OCI-LY3 (cell line): ENCODE measurements at regions not wholly inside any gene's neighbourhood (a gene's known extent, or its start where the extent isn't known, plus 50 kb on each side); places are given as distances from the start of the nearest gene placed in this dataset.

Experiments used
- H2AFZ ChIP-seq: fragments of 200-600, 300-600 bp; shearing (Covaris generic); 2 replicates; pipeline ENCODE4 v1.6.0; 2014; ENCODE audit warnings: antibody characterized with exemption, low read depth, low read length
- H3K27ac ChIP-seq: fragments of 200-600, 300-600 bp; sonication (generic); 2 replicates; pipeline ENCODE4 v1.5.1; 2014; ENCODE audit warnings: mild to moderate bottlenecking, low read length, moderate library complexity, mixed read lengths
- H3K27me3 ChIP-seq: fragments of 200-600, 300-600 bp; sonication (generic); 2 replicates; pipeline ENCODE4 v1.6.1; 2014; ENCODE audit warnings: low read depth, low read length, mixed read lengths
- H3K36me3 ChIP-seq: fragments of 200-600, 300-600 bp; sonication (generic); replicated peaks from 2 replicates; pipeline ENCODE3; 2014; ENCODE audit warnings: low read depth, low read length, mixed read lengths
- H3K4me1 ChIP-seq: fragments of 300-600, 200-600 bp; sonication (generic); 2 replicates; pipeline ENCODE4 v1.6.1; 2014; ENCODE audit warnings: low read length, mixed read lengths
- H3K4me2 ChIP-seq: fragments of 200-600, 300-600 bp; sonication (generic); 2 replicates; pipeline ENCODE4 v1.6.1; 2014; ENCODE audit warnings: low read length, mixed read lengths
- H3K4me3 ChIP-seq: fragments of 300-600, 200-600 bp; sonication (generic); 2 replicates; pipeline ENCODE4 v1.5.1; 2014; ENCODE audit warnings: antibody characterized with exemption, mild to moderate bottlenecking, low read length, moderate library complexity
- H3K79me2 ChIP-seq: fragments of 300-600, 200-600 bp; shearing (Covaris generic); 2 replicates; pipeline ENCODE4 v1.6.1; 2014; ENCODE audit warnings: mild to moderate bottlenecking, low read length, mixed read lengths
- H3K9ac ChIP-seq: fragments of 300-600, 200-600 bp; shearing (Covaris generic); 2 replicates; pipeline ENCODE4 v1.6.0; 2014; ENCODE audit warnings: mild to moderate bottlenecking, low read length, moderate library complexity
- H3K9me3 ChIP-seq: fragments of 200-600, 300-600 bp; shearing (Covaris generic); 2 replicates; pipeline ENCODE4 v1.6.1; 2014; ENCODE audit warnings: low read length, mixed read lengths; ENCODE audit not compliant: insufficient read depth
- H4K20me1 ChIP-seq: fragments of 200-600, 300-600 bp; sonication (generic); 2 replicates; pipeline ENCODE4 v1.6.1; 2016; ENCODE audit warnings: low read length, mixed read lengths; ENCODE audit not compliant: insufficient read depth
- EZH2phosphoT487 ChIP-seq: fragments of 200-600 bp; shearing (Covaris generic); IDR thresholded peaks from 2 replicates; pipeline ENCODE4 v1.6.1; 2018; ENCODE audit warnings: antibody characterized with exemption, mixed run types, low read depth
- TF ChIP-seq, protein P1 (sequence below): fragments of 200-600, 300-600 bp; sonication (generic); IDR thresholded peaks from 2 replicates; pipeline ENCODE4 v1.5.1; 2014; ENCODE audit warnings: antibody characterized with exemption, low read length, low read depth

GRCh38 chr20:53848304-53848703, 222.1 kb downstream of the BCAS1 start:
- Histone ChIP-seq H3K27ac (peak overlapping the region; percentile 4; the same call in 1 of the 2 replicates), H3K79me2 (no peaks in the 10 kb centered on the region), H3K4me1 (peaks cover 24% of the 10 kb centered on the region), H3K27me3 (no peaks in the 10 kb centered on the region), H2AFZ (no peak overlapping the region), H4K20me1 (no peaks in the 10 kb centered on the region), H3K9me3 (no peaks in the 10 kb centered on the region), H3K4me3 (peak overlapping the region; percentile 53), H3K36me3 (no peaks in the 10 kb centered on the region), H3K9ac (no peak overlapping the region), H3K4me2 (peak overlapping the region; percentile 78)
- TF ChIP-seq, protein P1, sequence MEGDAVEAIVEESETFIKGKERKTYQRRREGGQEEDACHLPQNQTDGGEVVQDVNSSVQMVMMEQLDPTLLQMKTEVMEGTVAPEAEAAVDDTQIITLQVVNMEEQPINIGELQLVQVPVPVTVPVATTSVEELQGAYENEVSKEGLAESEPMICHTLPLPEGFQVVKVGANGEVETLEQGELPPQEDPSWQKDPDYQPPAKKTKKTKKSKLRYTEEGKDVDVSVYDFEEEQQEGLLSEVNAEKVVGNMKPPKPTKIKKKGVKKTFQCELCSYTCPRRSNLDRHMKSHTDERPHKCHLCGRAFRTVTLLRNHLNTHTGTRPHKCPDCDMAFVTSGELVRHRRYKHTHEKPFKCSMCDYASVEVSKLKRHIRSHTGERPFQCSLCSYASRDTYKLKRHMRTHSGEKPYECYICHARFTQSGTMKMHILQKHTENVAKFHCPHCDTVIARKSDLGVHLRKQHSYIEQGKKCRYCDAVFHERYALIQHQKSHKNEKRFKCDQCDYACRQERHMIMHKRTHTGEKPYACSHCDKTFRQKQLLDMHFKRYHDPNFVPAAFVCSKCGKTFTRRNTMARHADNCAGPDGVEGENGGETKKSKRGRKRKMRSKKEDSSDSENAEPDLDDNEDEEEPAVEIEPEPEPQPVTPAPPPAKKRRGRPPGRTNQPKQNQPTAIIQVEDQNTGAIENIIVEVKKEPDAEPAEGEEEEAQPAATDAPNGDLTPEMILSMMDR = no peak
- TF ChIP-seq EZH2phosphoT487 = no peak

GRCh38 chr20:53847837-53848170, 222.6 kb downstream of the BCAS1 start:
- H3K4me3 ChIP-seq = peak overlapping the region; percentile 53
- no peaks in the 10 kb centered on the region for H3K27me3 ChIP-seq
- peak overlapping the region; percentile 9; the same call in 1 of the 2 replicates for H3K9ac ChIP-seq
- H3K9me3 ChIP-seq = no peaks in the 10 kb centered on the region
- H3K4me2 ChIP-seq = peak overlapping the region; percentile 78
- H3K4me1 ChIP-seq = peaks cover 26% of the 10 kb centered on the region
- H3K27ac ChIP-seq = peak overlapping the region; percentile 27
- no peaks in the 10 kb centered on the region for H3K79me2 ChIP-seq
- H2AFZ ChIP-seq = no peak overlapping the region; the same call in 1 of the 2 replicates
- no peaks in the 10 kb centered on the region for H4K20me1 ChIP-seq
- TF ChIP-seq EZH2phosphoT487 = no peak
- TF ChIP-seq, protein P1 = no peak
- H3K36me3 ChIP-seq = no peaks in the 10 kb centered on the region

DNA sequence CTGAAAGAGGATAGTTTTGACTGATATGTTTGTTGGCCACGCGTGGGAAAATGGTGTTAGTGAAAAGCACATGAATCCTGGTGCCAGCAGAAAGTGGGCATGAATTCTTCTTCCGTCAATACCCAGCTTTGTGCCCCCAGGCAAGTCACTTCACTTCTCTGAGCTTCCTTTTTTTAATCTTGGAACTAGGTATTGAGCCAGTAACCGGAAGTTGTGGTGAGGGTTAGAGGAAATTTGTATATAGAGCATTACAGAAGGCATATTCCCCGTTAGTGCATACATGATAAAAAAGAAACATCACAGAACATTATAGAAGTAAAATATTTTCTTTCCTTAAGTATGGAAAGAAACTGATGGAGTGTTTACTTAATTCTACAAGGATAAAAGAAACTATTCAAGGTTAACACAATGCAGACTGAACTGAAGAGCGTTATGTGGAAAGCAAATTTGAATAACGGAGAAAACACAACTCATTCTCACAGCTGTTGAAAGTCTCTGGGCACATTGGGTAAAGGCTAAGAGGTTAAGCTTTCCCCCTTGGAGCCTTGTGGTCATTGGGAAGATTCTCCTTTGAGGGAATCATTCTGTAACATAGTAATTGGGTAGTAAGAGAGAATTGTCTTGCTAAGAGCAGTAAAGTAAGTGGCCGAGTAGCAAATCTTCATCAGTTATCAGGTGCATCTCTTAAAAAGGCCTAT, 223.1 kb downstream of the BCAS1 start:
- peak overlapping the region; percentile 53 for H3K4me3 ChIP-seq
- H3K27me3 ChIP-seq = no peaks in the 10 kb centered on the region
- H3K9me3 ChIP-seq = no peaks in the 10 kb centered on the region
- H2AFZ ChIP-seq = peak overlapping the region; percentile 3
- H3K79me2 ChIP-seq = no peaks in the 10 kb centered on the region
- H3K4me1 ChIP-seq = peaks cover 28% of the 10 kb centered on the region
- no peaks in the 10 kb centered on the region for H4K20me1 ChIP-seq
- H3K4me2 ChIP-seq = peak overlapping the region; percentile 78
- H3K36me3 ChIP-seq = no peaks in the 10 kb centered on the region
- peak overlapping the region; percentile 27 for H3K27ac ChIP-seq
- TF ChIP-seq EZH2phosphoT487 = no peak
- TF ChIP-seq, protein P1 = no peak
- H3K9ac ChIP-seq = peak overlapping the region; percentile 9; the same call in 1 of the 2 replicates

DNA sequence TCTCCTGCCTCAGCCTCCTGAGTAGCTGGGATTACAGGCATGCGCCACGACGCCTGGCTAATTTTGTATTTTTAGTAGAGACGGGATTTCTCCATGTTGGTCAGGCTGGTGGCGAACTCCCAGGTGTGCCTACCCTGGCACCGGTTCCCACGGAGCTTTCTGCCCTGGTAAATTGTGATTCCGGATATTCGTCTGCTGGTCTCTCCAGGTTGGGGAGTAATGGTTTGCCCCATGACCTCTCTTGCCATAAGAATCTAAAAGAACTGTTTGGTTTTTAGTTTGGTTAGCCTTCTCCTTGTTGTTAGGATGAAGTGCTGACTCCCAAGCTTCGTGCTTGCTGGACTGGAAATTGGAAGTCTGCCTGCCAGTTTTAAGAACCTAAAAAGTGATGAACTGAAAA, 223.8 kb downstream of the BCAS1 start:
- no peaks in the 10 kb centered on the region for H3K9me3 ChIP-seq
- peak overlapping the region; percentile 53; the same call in 1 of the 2 replicates for H3K4me3 ChIP-seq
- H3K36me3 ChIP-seq = no peaks in the 10 kb centered on the region
- TF ChIP-seq, protein P1 = no peak
- no peak for TF ChIP-seq EZH2phosphoT487
- no peaks in the 10 kb centered on the region for H3K27me3 ChIP-seq
- no peaks in the 10 kb centered on the region for H4K20me1 ChIP-seq
- no peak overlapping the region for H3K9ac ChIP-seq
- peaks cover 28% of the 10 kb centered on the region for H3K4me1 ChIP-seq
- no peak overlapping the region for H3K27ac ChIP-seq
- H2AFZ ChIP-seq = no peak overlapping the region
- H3K4me2 ChIP-seq = peak overlapping the region; percentile 78
- no peaks in the 10 kb centered on the region for H3K79me2 ChIP-seq
